Parathyroid adenoma (tissue), 2 donors: ENCODE measurements at regions not wholly inside any gene's neighbourhood (a gene's known extent, or its start where the extent isn't known, plus 50 kb on each side); places are given as distances from the start of the nearest gene placed in this dataset.

ENCODE experiments used
- H2AFZ ChIP-seq: fragments of 300-600 bp; sonication (generic); one replicate; pipeline ENCODE4 v1.7.0; 2017; ENCODE audit warnings: antibody characterized with exemption, mild to moderate bottlenecking
- H3K27ac ChIP-seq: fragments of 300-600 bp; sonication (generic); one replicate; pipeline ENCODE4 v1.7.0; 2017
- H3K27me3 ChIP-seq: fragments of 300-600 bp; sonication (generic); one replicate; pipeline ENCODE4 v1.7.0; 2017; ENCODE audit warnings: low read length; ENCODE audit not compliant: control insufficient read depth, insufficient read depth
- H3K36me3 ChIP-seq: fragments of 300-600 bp; sonication (generic); one replicate; pipeline ENCODE4 v1.7.0; 2017; ENCODE audit warnings: low read length; ENCODE audit not compliant: control insufficient read depth, insufficient read depth
- H3K4me1 ChIP-seq: fragments of 300-600 bp; sonication (generic); one replicate; pipeline ENCODE4 v1.7.0; 2017; ENCODE audit warnings: control low read depth
- H3K4me2 ChIP-seq: fragments of 300-600 bp; sonication (generic); one replicate; pipeline ENCODE4 v1.7.0; 2017; ENCODE audit warnings: low read length
- H3K4me3 ChIP-seq: fragments of 300-600 bp; sonication (generic); one replicate; pipeline ENCODE4 v1.7.0; 2017; ENCODE audit warnings: low read depth, low read length
- H3K79me2 ChIP-seq: fragments of 300-600 bp; sonication (generic); one replicate; pipeline ENCODE4 v1.7.0; 2017; ENCODE audit warnings: control low read depth
- H3K9ac ChIP-seq: fragments of 300-600 bp; sonication (generic); one replicate; pipeline ENCODE4 v1.7.0; 2017; ENCODE audit warnings: mild to moderate bottlenecking
- H3K9me3 ChIP-seq: fragments of 300-600 bp; sonication (generic); one replicate; pipeline ENCODE4 v1.7.0; 2017; ENCODE audit warnings: low read length; ENCODE audit not compliant: control insufficient read depth
- TF ChIP-seq, protein P1 (sequence below): fragments of 300-600 bp; sonication (generic); IDR thresholded peaks from one replicate; pipeline ENCODE4 v1.7.0; 2017; ENCODE audit warnings: antibody characterized with exemption, mild to moderate bottlenecking
- donor health status: primary hyperparathyroidism.

DNA sequence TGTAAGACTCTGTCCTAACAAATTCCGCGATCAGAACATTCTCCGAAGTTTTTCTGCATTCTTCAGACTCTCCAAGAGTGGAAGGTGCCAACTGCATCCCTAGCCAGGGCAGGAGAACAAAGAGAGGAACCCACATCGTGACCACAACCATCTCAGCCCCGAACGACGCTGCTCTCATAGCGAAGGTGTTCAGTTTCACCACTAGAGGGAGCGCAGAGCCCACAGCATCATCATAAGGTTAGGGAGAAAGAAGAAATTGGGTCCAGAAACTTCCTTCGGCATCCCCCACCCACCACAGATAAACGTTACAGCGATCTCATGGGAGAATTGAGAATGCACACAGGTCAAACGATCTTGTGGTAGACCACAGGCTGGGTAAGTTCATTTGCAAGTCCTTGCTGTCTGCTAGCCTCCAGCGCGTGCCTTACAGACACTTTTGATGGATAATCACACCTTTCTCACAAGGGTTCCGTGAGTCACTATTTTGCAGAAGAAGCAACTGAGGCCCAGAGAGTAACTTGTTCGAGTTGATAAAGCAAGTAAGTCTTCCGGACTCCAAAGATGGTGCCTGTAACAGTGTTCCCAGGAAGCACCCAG lies 53.7 kb upstream of the ARL4C start:
- H2AFZ ChIP-seq = peak overlapping the region; percentile 43
- TF ChIP-seq, protein P1, sequence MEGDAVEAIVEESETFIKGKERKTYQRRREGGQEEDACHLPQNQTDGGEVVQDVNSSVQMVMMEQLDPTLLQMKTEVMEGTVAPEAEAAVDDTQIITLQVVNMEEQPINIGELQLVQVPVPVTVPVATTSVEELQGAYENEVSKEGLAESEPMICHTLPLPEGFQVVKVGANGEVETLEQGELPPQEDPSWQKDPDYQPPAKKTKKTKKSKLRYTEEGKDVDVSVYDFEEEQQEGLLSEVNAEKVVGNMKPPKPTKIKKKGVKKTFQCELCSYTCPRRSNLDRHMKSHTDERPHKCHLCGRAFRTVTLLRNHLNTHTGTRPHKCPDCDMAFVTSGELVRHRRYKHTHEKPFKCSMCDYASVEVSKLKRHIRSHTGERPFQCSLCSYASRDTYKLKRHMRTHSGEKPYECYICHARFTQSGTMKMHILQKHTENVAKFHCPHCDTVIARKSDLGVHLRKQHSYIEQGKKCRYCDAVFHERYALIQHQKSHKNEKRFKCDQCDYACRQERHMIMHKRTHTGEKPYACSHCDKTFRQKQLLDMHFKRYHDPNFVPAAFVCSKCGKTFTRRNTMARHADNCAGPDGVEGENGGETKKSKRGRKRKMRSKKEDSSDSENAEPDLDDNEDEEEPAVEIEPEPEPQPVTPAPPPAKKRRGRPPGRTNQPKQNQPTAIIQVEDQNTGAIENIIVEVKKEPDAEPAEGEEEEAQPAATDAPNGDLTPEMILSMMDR = peak; percentile 92

GRCh38 chr2:234550056-234550455 lies 53.2 kb upstream of the ARL4C start:
- H3K4me2 ChIP-seq = no peak overlapping the region
- TF ChIP-seq, protein P1 = no peak
- H2AFZ ChIP-seq = no peak overlapping the region
- H3K36me3 ChIP-seq = no peaks in the 10 kb centered on the region
- H3K9me3 ChIP-seq = no peaks in the 10 kb centered on the region
- H3K4me1 ChIP-seq = no peaks in the 10 kb centered on the region
- no peaks in the 10 kb centered on the region for H3K79me2 ChIP-seq
- no peak overlapping the region for H3K9ac ChIP-seq
- H3K4me3 ChIP-seq = no peak overlapping the region
- H3K27ac ChIP-seq = no peak overlapping the region
- H3K27me3 ChIP-seq = no peaks in the 10 kb centered on the region

More for the DNA sequence above, 53.7 kb upstream of the ARL4C start:
- Histone ChIP-seq H3K4me1 (no peaks in the 10 kb centered on the region), H3K9me3 (no peaks in the 10 kb centered on the region), H3K9ac (no peak overlapping the region), H3K27ac (no peak overlapping the region), H3K36me3 (no peaks in the 10 kb centered on the region), H3K79me2 (no peaks in the 10 kb centered on the region), H3K4me2 (no peak overlapping the region), H3K4me3 (no peak overlapping the region), H3K27me3 (no peaks in the 10 kb centered on the region)

GRCh38 chr2:234548695-234549420 lies 52.0 kb upstream of the ARL4C start:
- Histone ChIP-seq H3K4me2 (no peak overlapping the region), H3K4me1 (no peaks in the 10 kb centered on the region), H3K4me3 (no peak overlapping the region), H3K9ac (no peak overlapping the region), H2AFZ (no peak overlapping the region), H3K79me2 (no peaks in the 10 kb centered on the region), H3K27ac (no peak overlapping the region), H3K36me3 (no peaks in the 10 kb centered on the region), H3K27me3 (no peaks in the 10 kb centered on the region), H3K9me3 (no peaks in the 10 kb centered on the region)
- TF ChIP-seq, protein P1 = no peak

GRCh38 chr2:234546770-234547169 lies 49.9 kb upstream of the ARL4C start:
- TF ChIP-seq, protein P1 = no peak
- no peak overlapping the region for H3K4me3 ChIP-seq
- no peak overlapping the region for H3K4me2 ChIP-seq
- no peaks in the 10 kb centered on the region for H3K9me3 ChIP-seq
- no peaks in the 10 kb centered on the region for H3K36me3 ChIP-seq
- no peak overlapping the region for H2AFZ ChIP-seq
- H3K9ac ChIP-seq = no peak overlapping the region
- no peaks in the 10 kb centered on the region for H3K4me1 ChIP-seq
- H3K27ac ChIP-seq = no peak overlapping the region
- H3K79me2 ChIP-seq = no peaks in the 10 kb centered on the region
- H3K27me3 ChIP-seq = no peaks in the 10 kb centered on the region
